AG04449 (cell line): ENCODE measurements at regions not wholly inside any gene's neighbourhood (a gene's known extent, or its start where the extent isn't known, plus 50 kb on each side); places are given as distances from the start of the nearest gene placed in this dataset.

Experiments used
- CTCF ChIA-PET: fragments of 350-600 bp; formaldehyde crosslinking; extraction: SDS; loops from one replicate; lab custom pipeline; 2021; ENCODE audit warnings: antibody characterized with exemption; lab: Yijun Ruan, JAX
- POLR2A ChIA-PET: fragments of 400-600, 350-600 bp; formaldehyde crosslinking; extraction: SDS; loops from one replicate; lab custom pipeline; 2020; ENCODE audit warnings: antibody characterized with exemption, inconsistent platforms; lab: Yijun Ruan, JAX
- DNase-seq: peaks from one replicate; pipeline ENCODE4 v3.0.0-alpha.2; 2010; ENCODE audit warnings: low read depth, low spot score
- H3K4me3 ChIP-seq: 2 replicates; pipeline ENCODE4 v1.5.1; 2011; ENCODE audit warnings: low read depth, mild to moderate bottlenecking, control low read depth, low read length
- TF ChIP-seq, protein P1 (sequence below): IDR thresholded peaks from one replicate; pipeline ENCODE4 v1.5.1; 2011; ENCODE audit warnings: mild to moderate bottlenecking, moderate library complexity, low read length, control low read depth, inconsistent platforms; ENCODE audit not compliant: insufficient read depth; ENCODE audit errors: missing control alignments

DNA sequence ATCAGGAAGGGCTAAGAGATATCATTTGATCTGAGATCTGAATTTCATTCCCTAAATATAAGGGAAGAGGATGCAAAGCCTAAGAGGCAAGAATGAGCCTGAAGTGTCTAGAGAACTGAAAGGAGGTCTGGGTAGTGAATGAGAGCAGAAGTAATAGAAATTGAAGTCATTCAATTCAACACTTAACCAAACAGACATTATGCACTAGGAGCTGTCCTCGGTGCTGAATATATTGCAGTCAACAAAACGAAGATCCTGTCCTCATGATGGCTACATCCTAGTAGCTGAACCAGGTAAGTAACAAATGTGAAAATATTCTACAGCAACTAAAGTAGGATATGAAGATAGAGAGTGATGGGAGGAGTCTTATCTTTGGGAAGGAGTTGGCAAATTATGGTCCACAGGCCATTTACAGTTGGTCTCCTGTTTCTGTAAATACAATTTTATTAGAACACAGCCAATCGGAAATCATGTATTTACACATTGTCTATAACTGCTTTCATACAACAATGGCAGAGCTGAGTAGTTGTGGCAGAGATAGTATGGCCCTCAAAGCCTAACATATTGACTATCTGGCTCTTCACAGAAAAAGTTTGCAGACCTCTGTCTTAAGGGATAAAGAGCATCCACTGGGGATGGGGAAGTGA, 192.9 kb upstream of the CADPS start:
- no peak overlapping the region for H3K4me3 ChIP-seq
- TF ChIP-seq, protein P1, sequence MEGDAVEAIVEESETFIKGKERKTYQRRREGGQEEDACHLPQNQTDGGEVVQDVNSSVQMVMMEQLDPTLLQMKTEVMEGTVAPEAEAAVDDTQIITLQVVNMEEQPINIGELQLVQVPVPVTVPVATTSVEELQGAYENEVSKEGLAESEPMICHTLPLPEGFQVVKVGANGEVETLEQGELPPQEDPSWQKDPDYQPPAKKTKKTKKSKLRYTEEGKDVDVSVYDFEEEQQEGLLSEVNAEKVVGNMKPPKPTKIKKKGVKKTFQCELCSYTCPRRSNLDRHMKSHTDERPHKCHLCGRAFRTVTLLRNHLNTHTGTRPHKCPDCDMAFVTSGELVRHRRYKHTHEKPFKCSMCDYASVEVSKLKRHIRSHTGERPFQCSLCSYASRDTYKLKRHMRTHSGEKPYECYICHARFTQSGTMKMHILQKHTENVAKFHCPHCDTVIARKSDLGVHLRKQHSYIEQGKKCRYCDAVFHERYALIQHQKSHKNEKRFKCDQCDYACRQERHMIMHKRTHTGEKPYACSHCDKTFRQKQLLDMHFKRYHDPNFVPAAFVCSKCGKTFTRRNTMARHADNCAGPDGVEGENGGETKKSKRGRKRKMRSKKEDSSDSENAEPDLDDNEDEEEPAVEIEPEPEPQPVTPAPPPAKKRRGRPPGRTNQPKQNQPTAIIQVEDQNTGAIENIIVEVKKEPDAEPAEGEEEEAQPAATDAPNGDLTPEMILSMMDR, result no peak
- ChIA-PET CTCF (no interaction called here), POLR2A (no interaction called here)
- DNase-seq, result no peak

DNA sequence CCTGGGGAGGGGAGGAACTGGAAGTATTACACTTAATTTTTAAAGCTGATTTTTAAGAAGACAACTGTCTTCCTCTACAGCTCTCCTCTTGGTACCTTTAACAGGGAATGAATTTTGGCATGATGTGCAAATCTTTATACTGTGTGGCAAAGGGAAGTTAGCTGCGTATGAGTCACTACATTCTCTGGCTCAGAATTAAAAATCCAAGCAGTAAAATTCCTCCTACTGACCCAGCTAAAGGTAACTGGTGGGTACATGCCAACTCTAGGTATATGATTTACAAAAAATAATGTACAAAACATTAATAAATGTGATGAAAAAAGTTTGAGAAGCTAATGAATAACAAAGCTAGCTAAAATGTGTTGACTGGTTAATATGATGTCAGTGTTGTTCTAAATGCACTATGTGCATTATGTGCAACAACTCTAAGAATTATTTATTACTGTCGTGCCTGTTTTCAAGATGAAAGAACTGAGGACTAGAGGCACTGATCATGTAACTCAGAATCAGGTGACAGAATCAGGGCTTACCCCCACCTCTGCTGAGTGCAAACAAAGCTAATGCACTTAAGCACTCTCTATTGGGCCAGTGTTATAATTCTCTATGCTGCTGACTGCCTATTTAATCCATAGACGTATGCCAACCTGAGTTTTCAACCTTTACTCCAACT, 194.7 kb upstream of the CADPS start:
- ChIA-PET POLR2A (no interaction called here), CTCF (interaction anchor here (0.9 kb wide), 1 partner anchor 21 kb away, joined by 3 read pairs; no protein-coding TSS in a partner anchor)
- TF ChIP-seq, protein P1, result no peak
- no peak for DNase-seq
- H3K4me3 ChIP-seq, result no peak overlapping the region

DNA sequence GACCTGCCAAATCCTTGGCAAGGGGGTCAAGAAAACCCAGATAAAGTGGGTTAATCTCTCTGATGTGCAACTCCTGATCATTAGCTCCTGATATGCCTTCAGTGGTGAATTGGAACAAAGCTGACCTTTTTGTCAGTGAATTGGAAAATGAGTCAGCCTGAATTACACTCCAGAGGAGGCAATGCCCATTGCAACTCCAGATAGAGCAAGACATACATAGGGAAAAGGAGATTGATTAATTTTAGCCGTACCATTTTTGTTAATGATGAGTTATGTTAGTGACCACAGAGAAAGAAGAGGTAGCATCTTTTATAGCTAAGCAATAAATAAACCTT, 195.2 kb upstream of the CADPS start:
- DNase-seq, result no peak
- no peak overlapping the region for H3K4me3 ChIP-seq
- CTCF ChIA-PET, result no interaction called here
- POLR2A ChIA-PET, result no interaction called here
- TF ChIP-seq, protein P1, result no peak

DNA sequence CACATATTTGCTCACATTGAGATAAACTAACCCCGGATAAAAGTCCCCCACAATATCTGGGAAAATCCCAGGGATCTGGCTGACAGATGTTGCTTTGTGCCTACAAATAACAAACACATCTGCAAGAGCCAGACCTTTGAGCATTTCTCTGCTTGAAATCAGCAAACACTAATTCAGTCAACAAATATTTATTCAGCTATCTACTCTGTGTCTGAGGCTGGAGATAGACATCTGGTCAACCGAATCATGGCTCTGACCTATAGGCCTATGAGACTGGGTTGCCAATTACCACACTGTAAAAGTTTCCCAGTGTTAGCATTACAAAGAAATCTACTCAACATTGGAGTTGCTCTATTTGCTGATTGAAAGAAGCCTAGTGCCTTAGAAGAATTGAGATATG, 201.1 kb upstream of the CADPS start:
- H3K4me3 ChIP-seq, result no peak overlapping the region
- TF ChIP-seq, protein P1, result no peak
- POLR2A ChIA-PET, result no interaction called here
- DNase-seq, result no peak
- CTCF ChIA-PET, result no interaction called here

DNA sequence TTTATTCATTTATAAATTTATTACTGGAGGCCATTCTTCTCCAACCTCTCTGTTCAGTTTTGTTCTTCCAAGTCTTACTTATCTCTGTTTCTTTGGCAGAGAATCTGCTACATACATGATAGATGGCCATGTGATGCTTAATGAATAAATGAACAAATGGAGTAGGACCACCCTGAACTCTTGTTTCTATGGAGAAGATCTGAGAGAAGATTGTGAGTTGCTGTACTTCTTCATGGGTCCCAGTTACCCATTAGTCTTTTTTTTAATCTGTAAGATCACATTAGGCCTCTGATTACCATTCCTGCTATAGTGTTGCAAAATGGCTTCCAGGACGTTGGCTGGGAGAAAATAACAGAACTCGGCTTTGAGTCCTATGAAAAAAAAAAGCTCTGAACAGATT, 191.9 kb upstream of the SYNPR start:
- ChIA-PET POLR2A (no interaction called here), CTCF (no interaction called here)
- TF ChIP-seq, protein P1, result no peak
- no peak overlapping the region for H3K4me3 ChIP-seq
- DNase-seq, result no peak

DNA sequence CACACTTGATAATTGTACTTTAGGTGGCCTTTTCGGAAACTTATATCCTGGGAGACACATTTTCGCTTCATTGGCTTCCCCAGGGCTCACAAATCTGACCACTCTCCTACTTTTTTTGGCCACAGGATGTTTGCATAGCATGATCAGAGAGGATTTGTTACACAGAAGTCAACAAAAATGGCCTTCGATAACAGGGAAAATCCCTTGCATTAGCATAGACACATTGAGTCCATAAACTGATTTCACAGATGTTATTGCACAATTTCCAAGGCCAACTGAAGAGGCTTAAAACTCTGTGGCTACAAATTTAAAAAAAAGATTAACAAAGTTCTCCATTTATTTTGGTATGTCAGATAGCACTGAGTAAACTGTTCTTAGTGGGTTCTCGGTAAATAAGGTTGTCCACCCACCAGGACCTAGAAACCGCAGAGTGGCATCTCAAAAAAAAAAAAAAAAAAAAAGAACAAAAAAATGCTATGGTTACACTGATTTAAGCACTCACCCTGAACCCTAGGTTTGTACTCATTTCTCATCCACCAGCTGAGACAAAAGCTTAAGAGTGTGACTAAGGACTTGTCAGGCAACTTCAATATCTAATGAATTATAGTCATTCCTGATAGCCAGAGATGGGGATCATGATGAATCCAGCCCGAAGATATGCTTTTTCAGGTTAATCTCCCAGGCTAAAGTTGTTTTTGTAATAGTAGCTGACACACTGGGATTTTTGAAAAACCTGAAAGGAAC, 188.9 kb upstream of the SYNPR start:
- no peak for DNase-seq
- no peak overlapping the region for H3K4me3 ChIP-seq
- TF ChIP-seq, protein P1, result no peak
- ChIA-PET POLR2A (no interaction called here), CTCF (no interaction called here)
